ENCODE measurements at regions not wholly inside any gene's neighbourhood (a gene's known extent, or its start where the extent isn't known, plus 50 kb on each side); places are given as distances from the start of the nearest gene placed in this dataset.

- peak; percentile 63 for DNase-seq
Observed at GRCh38 chr14:65879248-65880009, 466.9 kb downstream of the FUT8 start.

- DNase-seq: no peak
Observed at GRCh38 chr14:65880507-65880906, 468.0 kb downstream of the FUT8 start.

- DNase-seq: no peak
Observed at GRCh38 chr14:65881642-65882041, 469.1 kb downstream of the FUT8 start.

GRCh38 chr14:65888677-65889076, 476.1 kb downstream of the FUT8 start:
- no peak for DNase-seq

GRCh38 chr14:65892315-65892714, 479.8 kb downstream of the FUT8 start:
- no peak for DNase-seq

GRCh38 chr14:65900164-65900563, 487.6 kb downstream of the FUT8 start:
- DNase-seq: no peak

GRCh38 chr14:65901595-65901994, 489.1 kb downstream of the FUT8 start:
- no peak for DNase-seq

GRCh38 chr14:65904988-65905387, 492.5 kb downstream of the FUT8 start:
- no peak for DNase-seq

GRCh38 chr14:65906344-65906743, 493.8 kb downstream of the FUT8 start:
- no peak for DNase-seq

GRCh38 chr14:65906948-65907347, 494.4 kb downstream of the FUT8 start:
- DNase-seq: no peak

GRCh38 chr14:65910108-65910786, 497.7 kb downstream of the FUT8 start:
- no peak for DNase-seq

- DNase-seq: no peak
Observed at GRCh38 chr14:65915125-65915524, 502.6 kb downstream of the FUT8 start.

- no peak for DNase-seq
Observed at GRCh38 chr14:65916055-65916454, 503.5 kb downstream of the FUT8 start.

- no peak for DNase-seq
Observed at GRCh38 chr14:65920996-65921395, 508.5 kb downstream of the FUT8 start.

- DNase-seq: no peak
Observed at GRCh38 chr14:65922142-65922541, 509.6 kb downstream of the FUT8 start.

- no peak for DNase-seq
Observed at GRCh38 chr14:65926504-65926903, 514.0 kb downstream of the FUT8 start.

- no peak for DNase-seq
Observed at GRCh38 chr14:65926935-65927700, 514.6 kb downstream of the FUT8 start.

- DNase-seq: no peak
Observed at GRCh38 chr14:65927931-65928356, 515.4 kb downstream of the FUT8 start.

- DNase-seq: no peak
Observed at GRCh38 chr14:65928995-65929394, 516.5 kb downstream of the FUT8 start.

- no peak for DNase-seq
Observed at GRCh38 chr14:65933400-65934069, 521.0 kb downstream of the FUT8 start.

GRCh38 chr14:65934070-65934435, 521.5 kb downstream of the FUT8 start:
- no peak for DNase-seq

GRCh38 chr14:65936342-65936975, 523.9 kb downstream of the FUT8 start:
- no peak for DNase-seq

Data from HCEC 1CT (cell line).